Kidney epithelial cell (primary cell): ENCODE measurements at regions not wholly inside any gene's neighbourhood (a gene's known extent, or its start where the extent isn't known, plus 50 kb on each side); places are given as distances from the start of the nearest gene placed in this dataset.

Experiments used
- DNase-seq: peaks from one replicate; pipeline ENCODE4 v3.0.0-alpha.2; 2010; ENCODE audit warnings: low read depth
- H3K27me3 ChIP-seq: 2 replicates; pipeline ENCODE4 v1.6.0; 2011; ENCODE audit warnings: low read length; ENCODE audit not compliant: control insufficient read depth, insufficient read depth
- H3K36me3 ChIP-seq: 2 replicates; pipeline ENCODE4 v1.5.1; 2011; ENCODE audit warnings: low read length; ENCODE audit not compliant: control insufficient read depth, insufficient read depth
- H3K4me3 ChIP-seq: 2 replicates; pipeline ENCODE4 v1.5.1; 2011; ENCODE audit warnings: low read depth, mild to moderate bottlenecking, control low read depth, low read length
- TF ChIP-seq, protein P1 (sequence below): IDR thresholded peaks from 2 replicates; pipeline ENCODE4 v1.5.1; 2011; ENCODE audit warnings: mild to moderate bottlenecking, moderate library complexity, low read length, control low read depth, inconsistent platforms; ENCODE audit not compliant: insufficient read depth, poor library complexity, severe bottlenecking

DNA sequence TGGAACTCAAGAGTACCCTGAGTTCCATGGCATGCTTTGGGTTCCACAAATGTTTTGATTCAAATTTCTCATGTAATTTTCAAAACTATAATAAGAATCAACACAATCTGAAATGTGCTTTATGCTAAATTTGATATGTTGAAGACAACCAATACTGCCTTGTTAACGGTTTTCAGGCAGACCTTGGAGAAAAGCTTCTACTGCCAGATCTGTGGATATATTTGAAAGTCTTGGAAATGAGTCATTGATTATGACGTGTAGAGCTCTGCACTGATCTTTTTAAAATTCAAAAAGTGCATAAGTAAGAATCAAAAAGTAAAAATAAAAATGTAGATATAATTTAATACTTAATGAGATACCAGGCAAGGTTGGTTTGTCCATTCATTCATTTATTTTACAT, 74.0 kb upstream of the TNR start:
- DNase-seq, result no peak
- TF ChIP-seq, protein P1, sequence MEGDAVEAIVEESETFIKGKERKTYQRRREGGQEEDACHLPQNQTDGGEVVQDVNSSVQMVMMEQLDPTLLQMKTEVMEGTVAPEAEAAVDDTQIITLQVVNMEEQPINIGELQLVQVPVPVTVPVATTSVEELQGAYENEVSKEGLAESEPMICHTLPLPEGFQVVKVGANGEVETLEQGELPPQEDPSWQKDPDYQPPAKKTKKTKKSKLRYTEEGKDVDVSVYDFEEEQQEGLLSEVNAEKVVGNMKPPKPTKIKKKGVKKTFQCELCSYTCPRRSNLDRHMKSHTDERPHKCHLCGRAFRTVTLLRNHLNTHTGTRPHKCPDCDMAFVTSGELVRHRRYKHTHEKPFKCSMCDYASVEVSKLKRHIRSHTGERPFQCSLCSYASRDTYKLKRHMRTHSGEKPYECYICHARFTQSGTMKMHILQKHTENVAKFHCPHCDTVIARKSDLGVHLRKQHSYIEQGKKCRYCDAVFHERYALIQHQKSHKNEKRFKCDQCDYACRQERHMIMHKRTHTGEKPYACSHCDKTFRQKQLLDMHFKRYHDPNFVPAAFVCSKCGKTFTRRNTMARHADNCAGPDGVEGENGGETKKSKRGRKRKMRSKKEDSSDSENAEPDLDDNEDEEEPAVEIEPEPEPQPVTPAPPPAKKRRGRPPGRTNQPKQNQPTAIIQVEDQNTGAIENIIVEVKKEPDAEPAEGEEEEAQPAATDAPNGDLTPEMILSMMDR, result no peak
- Histone ChIP-seq H3K36me3 (no peaks in the 10 kb centered on the region), H3K4me3 (no peak overlapping the region), H3K27me3 (no peaks in the 10 kb centered on the region)

- TF ChIP-seq, protein P1, result no peak
- H3K27me3 ChIP-seq, result no peaks in the 10 kb centered on the region
- no peaks in the 10 kb centered on the region for H3K36me3 ChIP-seq
- H3K4me3 ChIP-seq, result no peak overlapping the region
- no peak for DNase-seq
These were observed 71.5 kb upstream of the TNR start for GRCh38 chr1:175814885-175815284.

DNA sequence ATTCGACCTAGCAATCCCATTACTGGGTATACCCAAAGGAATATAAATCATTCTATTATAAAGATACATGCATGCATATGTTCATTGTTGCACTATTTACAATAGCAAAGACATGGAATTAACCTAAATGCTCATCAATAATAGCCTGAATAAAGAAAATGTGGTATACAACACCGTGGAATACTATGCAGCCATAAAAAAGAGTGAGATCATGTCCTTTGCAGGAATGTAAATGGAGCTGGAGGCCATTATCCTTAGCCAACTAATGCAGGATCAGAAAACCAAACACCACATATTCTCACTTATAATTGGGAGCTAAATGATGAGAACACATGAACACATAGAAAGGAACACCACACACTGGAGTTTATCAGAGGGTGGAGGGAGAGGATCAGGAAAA, 69.5 kb upstream of the TNR start:
- TF ChIP-seq, protein P1, result no peak
- H3K36me3 ChIP-seq, result no peaks in the 10 kb centered on the region
- H3K27me3 ChIP-seq, result no peaks in the 10 kb centered on the region
- H3K4me3 ChIP-seq, result no peak overlapping the region
- no peak for DNase-seq

GRCh38 chr1:175810305-175810704, 66.9 kb upstream of the TNR start:
- no peak overlapping the region for H3K4me3 ChIP-seq

DNA sequence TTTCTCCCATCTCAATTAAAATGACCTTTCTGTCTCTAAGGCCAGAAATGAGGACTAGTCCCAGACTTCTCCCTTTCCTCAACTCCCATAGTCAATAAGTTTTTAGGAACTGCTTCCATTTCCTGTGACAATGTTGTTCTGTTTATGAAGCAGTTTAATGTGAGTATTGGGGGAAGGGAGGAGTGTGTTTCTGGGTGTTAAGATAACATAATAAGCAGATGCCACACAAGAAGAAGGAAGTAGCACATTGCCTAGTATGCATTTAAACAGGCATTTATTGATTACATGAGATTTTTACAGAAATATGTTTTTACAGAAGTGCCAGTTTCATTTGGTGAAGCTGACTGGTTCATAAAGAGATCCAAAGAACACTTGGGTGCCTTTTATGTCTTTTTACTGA, 65.6 kb upstream of the TNR start:
- Histone ChIP-seq H3K36me3 (no peaks in the 10 kb centered on the region), H3K27me3 (no peaks in the 10 kb centered on the region), H3K4me3 (no peak overlapping the region)
- DNase-seq, result no peak
- TF ChIP-seq, protein P1, result no peak

More at GRCh38 chr1:175810305-175810704, 66.9 kb upstream of the TNR start:
- Histone ChIP-seq H3K36me3 (no peaks in the 10 kb centered on the region), H3K27me3 (no peaks in the 10 kb centered on the region)
- TF ChIP-seq, protein P1, result no peak
- DNase-seq, result no peak

DNA sequence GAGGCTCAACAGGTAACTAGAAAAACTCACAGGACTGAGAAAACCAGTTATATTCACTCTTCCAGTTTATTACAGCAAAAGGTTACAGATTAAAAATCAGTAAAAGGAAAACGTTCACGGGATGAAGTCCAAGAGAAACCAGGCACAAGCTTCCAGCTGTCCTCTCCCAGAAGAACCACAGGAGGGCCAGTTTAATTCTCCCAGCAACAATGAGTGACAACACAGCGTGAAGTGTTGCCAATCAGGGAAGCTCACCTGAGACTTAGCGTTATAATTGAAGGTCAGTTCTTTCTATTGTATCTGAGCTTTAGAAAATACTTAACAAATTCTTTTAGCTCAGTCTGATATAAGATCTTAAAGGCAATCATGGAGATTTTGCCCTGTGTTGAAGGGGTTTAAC, 65.2 kb upstream of the TNR start:
- Histone ChIP-seq H3K4me3 (no peak overlapping the region), H3K27me3 (no peaks in the 10 kb centered on the region), H3K36me3 (no peaks in the 10 kb centered on the region)
- TF ChIP-seq, protein P1, result no peak
- DNase-seq, result no peak
